ENCODE measurements at regions not wholly inside any gene's neighbourhood (a gene's known extent, or its start where the extent isn't known, plus 50 kb on each side); places are given as distances from the start of the nearest gene placed in this dataset.
A peak's percentile ranks its signal among the peaks of the same experiment; 100 is the strongest.

DNA sequence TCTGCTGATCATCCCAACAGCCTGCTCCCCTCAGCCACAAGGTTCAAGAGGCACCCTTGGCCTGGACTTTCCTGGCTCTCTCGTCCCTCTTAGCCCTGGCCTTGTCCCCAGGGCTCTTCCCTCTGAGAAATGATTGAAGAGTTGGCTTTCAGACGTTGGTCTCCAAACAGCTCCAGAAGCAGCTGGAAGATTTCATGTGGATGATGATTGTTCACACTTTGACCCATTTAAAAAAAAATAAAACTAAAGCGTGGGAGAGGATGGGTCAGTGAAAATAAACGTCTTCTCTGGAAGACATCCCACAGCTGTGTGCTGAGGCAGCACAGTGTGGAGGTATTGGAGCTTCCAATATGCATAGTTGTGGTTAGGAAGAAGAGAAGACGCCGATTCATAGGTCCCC is 54.7 kb upstream of the CDH11 start:
- no peaks in the 10 kb centered on the region for H3K36me3 Mint-ChIP-seq (ENCODE audit: low read depth)
- 0 out of 2 replicates have a peak, but pooled peaks cover 2% of the 10 kb centered on the region for H3K27me3 Mint-ChIP-seq (ENCODE audit: insufficient read depth)
- no peaks in the 10 kb centered on the region for H3K9me3 Mint-ChIP-seq
- H3K4me3 Mint-ChIP-seq: peak overlapping the region; percentile 42
- TF ChIP-seq, protein P1, sequence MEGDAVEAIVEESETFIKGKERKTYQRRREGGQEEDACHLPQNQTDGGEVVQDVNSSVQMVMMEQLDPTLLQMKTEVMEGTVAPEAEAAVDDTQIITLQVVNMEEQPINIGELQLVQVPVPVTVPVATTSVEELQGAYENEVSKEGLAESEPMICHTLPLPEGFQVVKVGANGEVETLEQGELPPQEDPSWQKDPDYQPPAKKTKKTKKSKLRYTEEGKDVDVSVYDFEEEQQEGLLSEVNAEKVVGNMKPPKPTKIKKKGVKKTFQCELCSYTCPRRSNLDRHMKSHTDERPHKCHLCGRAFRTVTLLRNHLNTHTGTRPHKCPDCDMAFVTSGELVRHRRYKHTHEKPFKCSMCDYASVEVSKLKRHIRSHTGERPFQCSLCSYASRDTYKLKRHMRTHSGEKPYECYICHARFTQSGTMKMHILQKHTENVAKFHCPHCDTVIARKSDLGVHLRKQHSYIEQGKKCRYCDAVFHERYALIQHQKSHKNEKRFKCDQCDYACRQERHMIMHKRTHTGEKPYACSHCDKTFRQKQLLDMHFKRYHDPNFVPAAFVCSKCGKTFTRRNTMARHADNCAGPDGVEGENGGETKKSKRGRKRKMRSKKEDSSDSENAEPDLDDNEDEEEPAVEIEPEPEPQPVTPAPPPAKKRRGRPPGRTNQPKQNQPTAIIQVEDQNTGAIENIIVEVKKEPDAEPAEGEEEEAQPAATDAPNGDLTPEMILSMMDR (IDR thresholded peaks at IDR 0.05): no peak
- H3K27ac Mint-ChIP-seq: peak overlapping the region; percentile 72
- peak; percentile 62 for DNase-seq
- peaks cover 51% of the 10 kb centered on the region for H3K4me1 Mint-ChIP-seq (ENCODE audit: low read depth)

- Mint-ChIP-seq H3K4me1 (ENCODE audit: low read depth) (peaks cover 25% of the 10 kb centered on the region), H3K27me3 (ENCODE audit: insufficient read depth) (0 out of 2 replicates have a peak, but pooled peaks cover 2% of the 10 kb centered on the region), H3K4me3 (no peak overlapping the region), H3K27ac (no peak overlapping the region), H3K36me3 (ENCODE audit: low read depth) (no peaks in the 10 kb centered on the region), H3K9me3 (no peaks in the 10 kb centered on the region)
- TF ChIP-seq, protein P1 (IDR thresholded peaks at IDR 0.05): no peak
- no peak for DNase-seq
Measured at GRCh38 chr16:65172356-65172755, 50.5 kb upstream of the CDH11 start.
